ENCODE measurements at regions not wholly inside any gene's neighbourhood (a gene's known extent, or its start where the extent isn't known, plus 50 kb on each side); places are given as distances from the start of the nearest gene placed in this dataset.

DNA sequence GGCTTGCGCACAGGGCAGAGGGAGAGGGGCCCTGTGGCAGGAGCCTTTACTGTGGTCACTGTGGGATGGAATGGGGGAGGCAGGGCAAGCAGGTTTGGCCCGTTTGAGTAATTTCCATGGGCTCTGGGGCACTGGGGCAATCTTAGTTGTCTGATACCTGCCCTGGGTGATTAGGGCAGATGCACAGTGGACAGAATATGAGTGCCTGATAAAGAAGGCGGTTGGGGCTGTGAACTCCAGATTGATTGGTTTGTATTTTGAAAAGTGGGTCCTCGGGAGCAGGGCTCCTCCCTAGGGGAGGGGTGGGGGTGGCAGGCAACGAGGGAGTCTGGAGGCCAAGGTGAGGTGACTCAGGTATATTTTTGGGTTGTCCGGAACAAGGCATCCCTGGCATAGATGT is 247.5 kb downstream of the NSG2 start:
- no peak for DNase-seq

DNA sequence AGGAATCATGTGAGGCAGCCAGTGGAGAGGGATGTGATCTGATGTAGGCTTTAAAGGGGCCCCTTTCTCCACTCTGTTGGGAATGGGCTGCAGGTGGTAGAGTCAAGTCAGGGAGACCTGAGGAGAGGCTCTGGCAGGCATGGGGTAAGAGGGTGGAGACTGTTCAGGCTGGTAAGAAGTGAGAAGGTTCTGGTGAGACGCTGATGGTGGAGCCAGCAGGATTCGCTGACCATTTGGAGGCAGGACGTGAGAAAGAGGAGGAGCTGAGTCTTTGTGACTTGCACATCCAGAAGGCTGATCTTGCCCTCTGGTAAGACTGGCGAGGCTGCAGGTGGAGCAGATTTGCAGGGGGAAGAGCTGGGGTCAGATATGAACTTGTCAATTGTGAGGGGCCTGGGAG is 248.0 kb downstream of the NSG2 start:
- DNase-seq = no peak

GRCh38 chr5:174294891-174295620 is 249.6 kb downstream of the NSG2 start:
- no peak for DNase-seq

DNA sequence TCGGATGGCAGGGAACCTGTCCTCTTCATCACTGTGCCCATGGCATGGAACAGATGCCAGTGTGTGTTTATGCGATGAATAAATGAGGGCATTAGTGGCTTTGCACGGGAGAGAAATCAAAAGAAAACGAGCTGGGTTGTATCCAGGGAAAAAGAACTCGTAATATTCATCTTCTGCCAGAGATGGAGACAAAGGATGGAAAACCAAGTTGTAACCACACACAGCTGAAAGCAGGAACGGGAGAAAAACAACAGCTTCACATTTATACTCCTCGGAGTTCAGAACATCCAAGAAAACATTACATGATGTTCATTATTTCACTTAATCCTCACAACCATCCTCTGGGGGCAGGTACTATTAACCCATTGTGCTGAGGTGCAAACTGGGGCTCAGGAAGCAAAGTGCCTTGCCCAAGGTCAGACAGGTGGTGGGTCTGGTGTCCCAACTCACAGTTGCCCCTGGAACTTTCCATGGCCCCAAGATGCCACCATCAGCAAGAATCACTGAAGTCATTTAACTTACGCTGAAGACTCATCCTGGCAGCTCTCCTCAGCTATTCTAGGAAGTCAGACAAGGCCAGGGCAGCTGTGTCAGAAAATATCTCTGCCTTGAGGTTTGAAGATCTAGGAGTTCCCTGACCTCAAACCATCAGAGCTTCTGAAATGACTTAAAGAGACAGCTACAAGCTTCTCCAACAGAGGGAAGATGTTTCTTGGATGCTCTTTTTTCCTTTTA is 250.4 kb downstream of the NSG2 start:
- no peak for DNase-seq

GRCh38 chr5:174300118-174300940 is 254.8 kb downstream of the NSG2 start:
- no peak for DNase-seq

GRCh38 chr5:174300941-174301761 is 255.6 kb downstream of the NSG2 start:
- no peak for DNase-seq

DNA sequence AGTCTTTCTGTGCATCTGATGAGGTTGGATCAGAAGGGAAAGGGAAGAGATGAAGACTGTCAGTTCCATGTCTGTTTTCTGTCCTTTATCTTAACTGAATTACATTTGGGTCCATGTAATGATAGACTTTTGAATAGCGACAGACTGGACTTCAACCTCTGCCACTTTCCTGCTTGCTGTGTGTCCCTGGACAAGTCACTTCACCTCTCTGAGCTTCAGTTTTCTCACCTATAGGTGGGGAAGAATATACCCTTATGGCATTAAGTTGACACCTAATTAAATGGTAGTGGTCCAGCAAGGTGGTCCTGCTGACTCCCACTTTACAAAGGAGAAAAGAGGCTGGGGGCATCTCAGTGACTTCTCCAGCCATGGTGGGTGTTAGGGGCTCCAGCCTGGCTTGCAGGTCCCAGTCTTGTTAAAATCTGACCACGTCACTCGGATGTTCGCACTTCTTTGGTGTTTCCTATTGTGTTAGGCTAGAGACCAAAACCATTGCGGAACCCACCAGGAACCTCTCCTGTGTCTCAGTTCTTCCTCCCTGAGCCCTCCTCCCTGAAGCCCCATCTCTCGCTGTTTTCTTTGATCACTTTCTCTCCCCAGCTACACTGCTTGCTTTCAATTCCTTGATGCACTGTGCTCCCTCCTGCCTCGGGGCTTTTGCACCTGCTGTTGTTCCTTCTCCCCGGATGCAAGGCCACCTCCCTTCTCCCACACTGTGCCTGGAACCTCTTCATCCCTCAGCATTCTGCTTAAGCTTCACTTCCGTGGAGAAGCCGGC is 256.5 kb downstream of the NSG2 start:
- no peak for DNase-seq

GRCh38 chr5:174303035-174303434 is 257.5 kb downstream of the NSG2 start:
- no peak for DNase-seq

DNA sequence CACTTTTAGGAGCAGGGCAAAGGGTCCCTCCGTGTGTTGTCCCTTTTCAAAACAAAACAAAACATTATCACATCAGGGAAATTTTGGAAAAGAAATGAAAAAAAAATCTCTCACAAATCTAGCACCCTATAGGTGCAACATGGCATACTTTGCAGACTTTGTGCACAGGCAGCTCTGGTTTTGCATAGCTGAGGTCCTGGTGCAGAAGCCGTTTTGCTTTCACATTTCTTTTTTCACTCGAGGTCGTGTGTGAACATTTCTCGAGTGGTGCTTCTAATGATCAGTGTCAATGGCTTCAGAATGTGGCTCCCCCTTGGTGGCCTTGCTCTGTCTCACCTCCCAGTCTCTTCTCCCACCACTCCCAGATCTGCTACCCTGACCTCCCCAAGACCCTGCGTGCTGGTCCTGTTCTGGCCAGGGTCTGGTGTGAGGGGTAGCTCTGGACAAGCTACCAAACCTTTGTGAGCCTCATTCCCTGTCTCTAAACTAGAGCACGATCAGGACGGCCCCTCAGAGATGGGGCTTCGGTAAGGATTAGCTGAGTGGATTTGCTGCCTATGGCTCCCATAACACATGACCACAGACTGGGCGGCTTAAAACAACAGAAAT is 258.0 kb downstream of the NSG2 start:
- no peak for DNase-seq

GRCh38 chr5:174305241-174305681 is 259.8 kb downstream of the NSG2 start:
- DNase-seq = no peak

- no peak for DNase-seq
Measured at GRCh38 chr5:174306345-174307030, 261.0 kb downstream of the NSG2 start.

DNA sequence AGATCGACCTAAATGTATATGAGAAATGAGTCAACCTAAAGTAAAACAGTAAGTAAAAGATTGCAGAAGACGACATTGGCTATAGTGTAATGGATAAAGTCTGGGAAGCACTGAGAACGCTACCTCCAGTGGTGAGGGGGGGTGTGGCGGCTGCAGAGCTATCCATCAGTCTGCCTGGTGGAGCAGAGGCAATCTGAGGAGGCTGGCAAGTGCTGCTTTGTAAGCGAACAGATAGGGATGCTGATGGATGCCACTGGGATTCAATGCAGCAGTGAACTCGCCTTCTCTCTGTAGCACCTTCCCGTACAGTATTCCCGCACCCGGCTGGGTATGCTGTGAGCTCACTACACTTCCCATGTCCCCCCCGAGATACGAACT is 261.5 kb downstream of the NSG2 start:
- no peak for DNase-seq

- no peak for DNase-seq
Measured at GRCh38 chr5:174307656-174308271, 262.3 kb downstream of the NSG2 start.

- DNase-seq = no peak
Measured at GRCh38 chr5:174309131-174309795, 263.8 kb downstream of the NSG2 start.

GRCh38 chr5:174310243-174310642 is 264.7 kb downstream of the NSG2 start:
- DNase-seq = no peak

DNA sequence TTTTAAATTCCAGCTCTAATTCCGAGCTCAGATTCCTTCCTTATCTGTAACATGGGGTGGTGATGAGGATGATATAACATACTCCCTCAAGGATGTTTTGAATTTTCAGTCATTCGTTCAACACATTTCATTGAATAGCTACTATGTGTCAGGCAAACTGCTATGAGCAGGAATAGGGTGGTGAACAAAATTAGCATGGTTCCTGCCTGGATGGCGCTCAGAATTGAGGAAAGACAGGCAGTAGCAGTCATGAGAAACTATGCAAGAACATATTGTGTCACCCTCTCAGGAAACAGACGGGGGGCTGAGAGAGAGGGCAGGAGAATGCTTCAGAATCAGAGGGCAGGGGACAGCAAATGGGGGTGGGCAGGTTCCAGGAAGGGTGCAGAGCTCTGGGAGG is 265.2 kb downstream of the NSG2 start:
- no peak for DNase-seq

- DNase-seq = no peak
Measured at GRCh38 chr5:174311121-174311520, 265.6 kb downstream of the NSG2 start.

GRCh38 chr5:174311531-174312269 is 266.2 kb downstream of the NSG2 start:
- no peak for DNase-seq

- DNase-seq = no peak
Measured at GRCh38 chr5:174312270-174312617, 266.7 kb downstream of the NSG2 start.
